Liver (tissue), 8 donors: ENCODE measurements at regions not wholly inside any gene's neighbourhood (a gene's known extent, or its start where the extent isn't known, plus 50 kb on each side); places are given as distances from the start of the nearest gene placed in this dataset.

Source experiments
- DNase-seq: peaks from one replicate; pipeline ENCODE4 v3.0.0-alpha.2; 2017; ENCODE audit warnings: low spot score
- H3K27ac ChIP-seq, 2 donors: one replicate each; pipeline ENCODE4 v1.7.0; 2013; ENCODE audit warnings: inconsistent platforms in 2 of 2, low read length in 2 of 2, control low read depth in 1 of 2, low read depth in 1 of 2, mild to moderate bottlenecking in 1 of 2
- H3K27me3 ChIP-seq, 4 donors: one replicate each; pipeline versions ENCODE4 v1.6.1 to v1.7.0; 2013; ENCODE audit warnings: low read length in 3 of 4, inconsistent platforms in 1 of 4, mild to moderate bottlenecking in 1 of 4, moderate library complexity in 1 of 4; ENCODE audit not compliant: control insufficient read depth in 4 of 4, insufficient read depth in 4 of 4
- H3K36me3 ChIP-seq, 4 donors: one replicate each; pipeline versions ENCODE4 v1.6.1 to v1.7.0; 2013; ENCODE audit warnings: low read length in 3 of 4, mild to moderate bottlenecking in 3 of 4, low read depth in 1 of 4, moderate library complexity in 1 of 4; ENCODE audit not compliant: control insufficient read depth in 4 of 4, insufficient read depth in 3 of 4
- H3K4me1 ChIP-seq, 4 donors: one replicate each; pipeline versions ENCODE4 v1.6.1 to v1.7.0; 2013; ENCODE audit warnings: low read length in 3 of 4, mild to moderate bottlenecking in 3 of 4, moderate library complexity in 1 of 4; ENCODE audit not compliant: control insufficient read depth in 4 of 4, insufficient read depth in 4 of 4
- H3K4me3 ChIP-seq, 3 donors: one replicate each; pipeline versions ENCODE4 v1.6.1 to v1.7.0; 2013; ENCODE audit warnings: low read length in 3 of 3, control low read depth in 1 of 3, low read depth in 1 of 3, mild to moderate bottlenecking in 1 of 3
- H3K9ac ChIP-seq, 2 donors: one replicate each; pipeline ENCODE4 v1.7.0; 2013; ENCODE audit warnings: low read length in 2 of 2, mild to moderate bottlenecking in 2 of 2, moderate library complexity in 2 of 2, control low read depth in 1 of 2, low read depth in 1 of 2
- H3K9me3 ChIP-seq, 4 donors: one replicate each; pipeline versions ENCODE4 v1.6.1 to v1.7.0; 2013; ENCODE audit warnings: low read length in 3 of 4; ENCODE audit not compliant: control insufficient read depth in 4 of 4
- ATF3 ChIP-seq: IDR thresholded peaks from 2 replicates; pipeline ENCODE4 v1.6.1; 2016; ENCODE audit warnings: antibody characterized with exemption
- CTCF ChIP-seq: fragments of 150-350 bp; IDR thresholded peaks from 2 replicates; pipeline ENCODE4 v1.5.1; 2017; ENCODE audit warnings: improper control_type of control experiment, low read depth, low read length; ENCODE audit not compliant: missing input control
- FOXA1 ChIP-seq: IDR thresholded peaks from 2 replicates; pipeline ENCODE4 v1.6.1; 2016; ENCODE audit warnings: antibody characterized with exemption
- FOXA2 ChIP-seq: IDR thresholded peaks from 2 replicates; pipeline ENCODE4 v1.6.1; 2016; ENCODE audit warnings: antibody characterized with exemption
- GABPA ChIP-seq, 2 donors: IDR thresholded peaks in 1 of 2; conservative IDR thresholded peaks in 1 of 2; 2 replicates each; pipeline ENCODE4 v1.6.1; 2016; ENCODE audit warnings: antibody characterized with exemption in 2 of 2, mild to moderate bottlenecking in 1 of 2, moderate library complexity in 1 of 2
- HNF4A ChIP-seq, 2 donors: conservative IDR thresholded peaks; 2 replicates each; pipeline ENCODE4 v1.6.1; 2016; ENCODE audit warnings: antibody characterized with exemption in 2 of 2, mild to moderate bottlenecking in 2 of 2
- HNF4G ChIP-seq: IDR thresholded peaks from 2 replicates; pipeline ENCODE4 v1.6.1; 2016; ENCODE audit warnings: antibody characterized with exemption
- JUND ChIP-seq, 2 donors: IDR thresholded peaks; 2 replicates each; pipeline ENCODE4 v1.6.1; 2016; ENCODE audit warnings: antibody characterized with exemption in 2 of 2
- MAX ChIP-seq: IDR thresholded peaks from 2 replicates; pipeline ENCODE4 v1.6.1; 2016; ENCODE audit warnings: antibody characterized with exemption
- RAD21 ChIP-seq, 2 donors: IDR thresholded peaks; 2 replicates each; pipeline ENCODE4 v1.6.1; 2016; ENCODE audit warnings: antibody characterized with exemption in 2 of 2, mild to moderate bottlenecking in 2 of 2
- RXRA ChIP-seq, 2 donors: IDR thresholded peaks; 2 replicates each; pipeline ENCODE4 v1.6.1; 2017 to 2018; ENCODE audit warnings: antibody characterized with exemption in 2 of 2, mild to moderate bottlenecking in 1 of 2
- SP1 ChIP-seq: IDR thresholded peaks from 2 replicates; pipeline ENCODE4 v1.6.1; 2018; ENCODE audit warnings: antibody characterized with exemption, mild to moderate bottlenecking
- TAF1 ChIP-seq: conservative IDR thresholded peaks from 2 replicates; pipeline ENCODE4 v1.6.1; 2016; ENCODE audit warnings: antibody characterized with exemption, mild to moderate bottlenecking
- YY1 ChIP-seq: IDR thresholded peaks from 2 replicates; pipeline ENCODE4 v1.6.1; 2016; ENCODE audit warnings: antibody characterized with exemption, mild to moderate bottlenecking
- WGBS: extraction: QIAGEN DNeasy Blood & Tissue Kit; methylation state at CpG from one replicate; pipeline ENCODE4 v1.1.7; 2013; 5-methylcytosine and 5-hydroxymethylcytosine counted together
- TF ChIP-seq, protein P1 (sequence below): IDR thresholded peaks from 2 replicates; pipeline ENCODE4 v1.6.1; 2016; ENCODE audit warnings: antibody characterized with exemption
- TF ChIP-seq, protein P2 (sequence below): IDR thresholded peaks from 2 replicates; pipeline ENCODE4 v1.6.1; 2016; ENCODE audit warnings: antibody characterized with exemption, mild to moderate bottlenecking
- donor health status: healthy.
- donor health status: healthy.
- donor health status: healthy.
- donor health status: healthy.
- donor health status: healthy.

DNA sequence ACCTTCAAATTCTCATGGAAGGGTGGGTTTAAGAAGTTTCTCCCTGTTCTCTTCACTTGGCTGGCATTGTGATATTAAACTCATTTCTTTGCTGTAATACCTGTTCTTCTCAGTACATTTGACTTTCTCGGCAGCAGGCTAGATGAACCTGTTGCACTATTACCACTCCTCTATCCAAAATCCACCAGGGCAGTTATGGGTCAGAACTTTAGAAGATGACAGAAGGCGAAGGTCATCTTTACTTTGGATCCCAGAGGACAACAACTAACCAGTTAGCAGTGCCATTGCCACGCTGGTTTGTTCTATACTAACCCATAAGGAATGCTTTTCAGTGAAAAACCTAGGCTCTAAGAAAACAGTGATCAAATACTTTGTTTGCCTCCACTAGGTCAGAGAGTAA is 901.0 kb downstream of the TSN start:
- Histone ChIP-seq H3K27ac (no peak overlapping the region), H3K9me3 (peaks cover 0 to 1% (median 0%) of the 10 kb centered on the region in 4 donors), H3K4me1 (peaks cover 0 to 3% (median 2%) of the 10 kb centered on the region in 4 donors), H3K27me3 (peaks cover 0 to 2% (median 0%) of the 10 kb centered on the region in 4 donors), H3K4me3 (no peak overlapping the region), H3K9ac (no peak overlapping the region), H3K36me3 (no peaks in the 10 kb centered on the region)
- DNase-seq = no peak
- TF ChIP-seq GABPA (IDR thresholded peaks at IDR 0.05 in 1 of 2, conservative IDR thresholded peaks at IDR 0.05 in 1 of 2) (no peak), RAD21 (IDR thresholded peaks at IDR 0.05) (peak in 1 of 2 donors; percentile 27), RXRA (IDR thresholded peaks at IDR 0.05) (peak in 1 of 2 donors; percentile 63), JUND (IDR thresholded peaks at IDR 0.05) (peak in 1 of 2 donors; percentile 22), FOXA2 (peak; percentile 20), HNF4G (no peak), HNF4A (conservative IDR thresholded peaks at IDR 0.05) (peak in 1 of 2 donors; percentile 79)
- TF ChIP-seq, protein P1, sequence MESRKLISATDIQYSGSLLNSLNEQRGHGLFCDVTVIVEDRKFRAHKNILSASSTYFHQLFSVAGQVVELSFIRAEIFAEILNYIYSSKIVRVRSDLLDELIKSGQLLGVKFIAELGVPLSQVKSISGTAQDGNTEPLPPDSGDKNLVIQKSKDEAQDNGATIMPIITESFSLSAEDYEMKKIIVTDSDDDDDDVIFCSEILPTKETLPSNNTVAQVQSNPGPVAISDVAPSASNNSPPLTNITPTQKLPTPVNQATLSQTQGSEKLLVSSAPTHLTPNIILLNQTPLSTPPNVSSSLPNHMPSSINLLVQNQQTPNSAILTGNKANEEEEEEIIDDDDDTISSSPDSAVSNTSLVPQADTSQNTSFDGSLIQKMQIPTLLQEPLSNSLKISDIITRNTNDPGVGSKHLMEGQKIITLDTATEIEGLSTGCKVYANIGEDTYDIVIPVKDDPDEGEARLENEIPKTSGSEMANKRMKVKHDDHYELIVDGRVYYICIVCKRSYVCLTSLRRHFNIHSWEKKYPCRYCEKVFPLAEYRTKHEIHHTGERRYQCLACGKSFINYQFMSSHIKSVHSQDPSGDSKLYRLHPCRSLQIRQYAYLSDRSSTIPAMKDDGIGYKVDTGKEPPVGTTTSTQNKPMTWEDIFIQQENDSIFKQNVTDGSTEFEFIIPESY = peak; percentile 32
- 43% methylated on average over 3 of the region's 3 CpGs for WGBS

- no peaks in the 10 kb centered on the region for H3K36me3 ChIP-seq
- no peak overlapping the region for H3K27ac ChIP-seq
- no peaks in the 10 kb centered on the region for H3K9me3 ChIP-seq
- WGBS = 25% methylated on average over 30 of the region's 30 CpGs
- DNase-seq = no peak
- no peak overlapping the region for H3K9ac ChIP-seq
- peaks cover 0 to 2% (median under 1%) of the 10 kb centered on the region in 4 donors for H3K4me1 ChIP-seq
- H3K27me3 ChIP-seq = peaks cover 0 to 2% (median 0%) of the 10 kb centered on the region in 4 donors
- H3K4me3 ChIP-seq = peak overlapping the region in 1 of 3 donors; percentile 1
- TF ChIP-seq TAF1 (no peak), RAD21 (IDR thresholded peaks at IDR 0.05) (no peak), HNF4G (no peak), FOXA2 (no peak), RXRA (IDR thresholded peaks at IDR 0.05) (no peak), MAX (no peak), YY1 (no peak), HNF4A (conservative IDR thresholded peaks at IDR 0.05) (no peak), ATF3 (no peak), SP1 (no peak), FOXA1 (no peak), CTCF (no peak), JUND (IDR thresholded peaks at IDR 0.05) (no peak)
- TF ChIP-seq, protein P2, sequence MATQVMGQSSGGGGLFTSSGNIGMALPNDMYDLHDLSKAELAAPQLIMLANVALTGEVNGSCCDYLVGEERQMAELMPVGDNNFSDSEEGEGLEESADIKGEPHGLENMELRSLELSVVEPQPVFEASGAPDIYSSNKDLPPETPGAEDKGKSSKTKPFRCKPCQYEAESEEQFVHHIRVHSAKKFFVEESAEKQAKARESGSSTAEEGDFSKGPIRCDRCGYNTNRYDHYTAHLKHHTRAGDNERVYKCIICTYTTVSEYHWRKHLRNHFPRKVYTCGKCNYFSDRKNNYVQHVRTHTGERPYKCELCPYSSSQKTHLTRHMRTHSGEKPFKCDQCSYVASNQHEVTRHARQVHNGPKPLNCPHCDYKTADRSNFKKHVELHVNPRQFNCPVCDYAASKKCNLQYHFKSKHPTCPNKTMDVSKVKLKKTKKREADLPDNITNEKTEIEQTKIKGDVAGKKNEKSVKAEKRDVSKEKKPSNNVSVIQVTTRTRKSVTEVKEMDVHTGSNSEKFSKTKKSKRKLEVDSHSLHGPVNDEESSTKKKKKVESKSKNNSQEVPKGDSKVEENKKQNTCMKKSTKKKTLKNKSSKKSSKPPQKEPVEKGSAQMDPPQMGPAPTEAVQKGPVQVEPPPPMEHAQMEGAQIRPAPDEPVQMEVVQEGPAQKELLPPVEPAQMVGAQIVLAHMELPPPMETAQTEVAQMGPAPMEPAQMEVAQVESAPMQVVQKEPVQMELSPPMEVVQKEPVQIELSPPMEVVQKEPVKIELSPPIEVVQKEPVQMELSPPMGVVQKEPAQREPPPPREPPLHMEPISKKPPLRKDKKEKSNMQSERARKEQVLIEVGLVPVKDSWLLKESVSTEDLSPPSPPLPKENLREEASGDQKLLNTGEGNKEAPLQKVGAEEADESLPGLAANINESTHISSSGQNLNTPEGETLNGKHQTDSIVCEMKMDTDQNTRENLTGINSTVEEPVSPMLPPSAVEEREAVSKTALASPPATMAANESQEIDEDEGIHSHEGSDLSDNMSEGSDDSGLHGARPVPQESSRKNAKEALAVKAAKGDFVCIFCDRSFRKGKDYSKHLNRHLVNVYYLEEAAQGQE = no peak
- TF ChIP-seq, protein P1 = no peak
Measured at GRCh38 chr2:122660786-122661634, 905.6 kb downstream of the TSN start.
